ENCODE measurements at regions not wholly inside any gene's neighbourhood (a gene's known extent, or its start where the extent isn't known, plus 50 kb on each side); places are given as distances from the start of the nearest gene placed in this dataset.

- no peaks in the 10 kb centered on the region for H3K4me1 ChIP-seq
- intact Hi-C loops (cut with DNase I; ENCODE audit: low total_unique reads), result no loop called here
- no peaks in the 10 kb centered on the region for H3K27me3 ChIP-seq
- H3K27ac ChIP-seq, result no peak overlapping the region
- no peak overlapping the region for H3K4me3 ChIP-seq
- in situ Hi-C loops (cut with MboI; ENCODE audit: low sequenced_read_pairs in 4 of 4), result no loop called here
- H3K9me3 ChIP-seq, result no peaks in the 10 kb centered on the region
- DNase-seq (no peak), ATAC-seq (no peak)
- TF ChIP-seq POLR2A (IDR thresholded peaks at IDR 0.05) (no peak), CTCF (IDR thresholded peaks at IDR 0.05 in 4 of 5, conservative IDR thresholded peaks at IDR 0.05 in 1 of 5) (no peak)
- H3K36me3 ChIP-seq, result no peaks in the 10 kb centered on the region
Observed at GRCh38 chr3:148203297-148204010, 494.2 kb upstream of the AGTR1 start.

- no peaks in the 10 kb centered on the region for H3K36me3 ChIP-seq
- no peak for TF ChIP-seq CTCF (IDR thresholded peaks at IDR 0.05 in 4 of 5, conservative IDR thresholded peaks at IDR 0.05 in 1 of 5)
- TF ChIP-seq POLR2A (IDR thresholded peaks at IDR 0.05), result no peak
- H3K27me3 ChIP-seq, result no peaks in the 10 kb centered on the region
- in situ Hi-C loops (cut with MboI; ENCODE audit: low sequenced_read_pairs in 4 of 4), result no loop called here
- no peaks in the 10 kb centered on the region for H3K4me1 ChIP-seq
- intact Hi-C loops (cut with DNase I; ENCODE audit: low total_unique reads), result no loop called here
- no peak for ATAC-seq
- DNase-seq, result no peak
- no peak overlapping the region for H3K4me3 ChIP-seq
- no peaks in the 10 kb centered on the region for H3K9me3 ChIP-seq
- H3K27ac ChIP-seq, result no peak overlapping the region
Observed at GRCh38 chr3:148204131-148204530, 493.6 kb upstream of the AGTR1 start.

- no peaks in the 10 kb centered on the region for H3K9me3 ChIP-seq
- no peak overlapping the region for H3K27ac ChIP-seq
- in situ Hi-C loops (cut with MboI; ENCODE audit: low sequenced_read_pairs in 4 of 4), result no loop called here
- H3K4me1 ChIP-seq, result no peaks in the 10 kb centered on the region
- intact Hi-C loops (cut with DNase I; ENCODE audit: low total_unique reads), result no loop called here
- H3K27me3 ChIP-seq, result no peaks in the 10 kb centered on the region
- no peak overlapping the region for H3K4me3 ChIP-seq
- TF ChIP-seq POLR2A (IDR thresholded peaks at IDR 0.05) (no peak), CTCF (IDR thresholded peaks at IDR 0.05 in 4 of 5, conservative IDR thresholded peaks at IDR 0.05 in 1 of 5) (no peak)
- ATAC-seq (no peak), DNase-seq (no peak)
- H3K36me3 ChIP-seq, result no peaks in the 10 kb centered on the region
Observed at GRCh38 chr3:148205977-148206376, 491.7 kb upstream of the AGTR1 start.

- no peaks in the 10 kb centered on the region for H3K9me3 ChIP-seq
- no peak for ATAC-seq
- no peak overlapping the region for H3K27ac ChIP-seq
- H3K4me1 ChIP-seq, result no peaks in the 10 kb centered on the region
- intact Hi-C loops (cut with DNase I; ENCODE audit: low total_unique reads) (no loop called here), in situ Hi-C loops (cut with MboI; ENCODE audit: low sequenced_read_pairs in 4 of 4) (no loop called here)
- no peak overlapping the region for H3K4me3 ChIP-seq
- no peaks in the 10 kb centered on the region for H3K36me3 ChIP-seq
- H3K27me3 ChIP-seq, result no peaks in the 10 kb centered on the region
- TF ChIP-seq POLR2A (IDR thresholded peaks at IDR 0.05), result no peak
- no peak for TF ChIP-seq CTCF (IDR thresholded peaks at IDR 0.05 in 4 of 5, conservative IDR thresholded peaks at IDR 0.05 in 1 of 5)
- DNase-seq, result no peak
Observed at GRCh38 chr3:148206446-148206845, 491.3 kb upstream of the AGTR1 start.

- TF ChIP-seq CTCF (IDR thresholded peaks at IDR 0.05 in 4 of 5, conservative IDR thresholded peaks at IDR 0.05 in 1 of 5) (no peak), POLR2A (IDR thresholded peaks at IDR 0.05) (no peak)
- in situ Hi-C loops (cut with MboI; ENCODE audit: low sequenced_read_pairs in 4 of 4) (no loop called here), intact Hi-C loops (cut with DNase I; ENCODE audit: low total_unique reads) (no loop called here)
Observed at GRCh38 chr3:148208975-148209374, 488.7 kb upstream of the AGTR1 start.

More at GRCh38 chr3:148208975-148209374, 488.7 kb upstream of the AGTR1 start:
- Histone ChIP-seq H3K27ac (no peak overlapping the region), H3K4me3 (no peak overlapping the region), H3K27me3 (no peaks in the 10 kb centered on the region), H3K36me3 (no peaks in the 10 kb centered on the region), H3K4me1 (no peaks in the 10 kb centered on the region), H3K9me3 (no peaks in the 10 kb centered on the region)
- ATAC-seq, result no peak
- no peak for DNase-seq
